Vagina (tissue), 2 donors: ENCODE measurements at regions not wholly inside any gene's neighbourhood (a gene's known extent, or its start where the extent isn't known, plus 50 kb on each side); places are given as distances from the start of the nearest gene placed in this dataset.

Experiments used
- DNase-seq, 2 donors: peaks; one replicate each; pipeline ENCODE4 v3.0.0-alpha.2; 2017; ENCODE audit errors: extremely low spot score in 2 of 2
- H3K27ac ChIP-seq: fragments of 200-600 bp; sonication (generic); one replicate; pipeline ENCODE4 v1.5.1; 2019
- H3K27me3 ChIP-seq: fragments of 200-600 bp; sonication (generic); one replicate; pipeline ENCODE4 v1.5.1; 2019
- H3K36me3 ChIP-seq, 2 donors: fragments of 200-600 bp; sonication (generic); one replicate each; pipeline ENCODE4 v1.5.1; 2017 to 2019
- H3K4me1 ChIP-seq: fragments of 200-600 bp; sonication (generic); one replicate; pipeline ENCODE4 v1.5.1; 2019
- H3K4me3 ChIP-seq, 2 donors: fragments of 200-600 bp; sonication (generic); 1 replicate in 1 of 2; 2 replicates in 1 of 2; pipeline ENCODE4 v1.5.1; 2016 to 2019
- H3K9me3 ChIP-seq: fragments of 200-600 bp; sonication (generic); one replicate; pipeline ENCODE4 v1.5.1; 2019
- CTCF ChIP-seq, 3 experiments: fragments of 450-650 bp in 2 of 3; fragments of 200-600 bp in 1 of 3; sonication (generic) in 1 of 3; IDR thresholded peaks; one replicate each; pipeline ENCODE4 v1.5.1; 2017 to 2019; ENCODE audit warnings: antibody characterized with exemption in 3 of 3, mild to moderate bottlenecking in 2 of 3, moderate library complexity in 2 of 3
- POLR2A ChIP-seq, 2 donors: fragments of 450-650 bp; IDR thresholded peaks; one replicate each; pipeline ENCODE4 v1.6.1; 2017; ENCODE audit warnings: antibody characterized with exemption in 2 of 2, mild to moderate bottlenecking in 2 of 2, moderate library complexity in 2 of 2
- POLR2AphosphoS5 ChIP-seq, 2 donors: sonication (generic); formaldehyde crosslinking; IDR thresholded peaks; one replicate each; pipeline ENCODE4 v1.9.0; 2017; ENCODE audit warnings: antibody characterized with exemption in 2 of 2, mild to moderate bottlenecking in 2 of 2, low read depth in 1 of 2; ENCODE audit not compliant: insufficient read depth in 1 of 2
- intact Hi-C: fragments of 100-400 bp; cut with DNase I; formaldehyde crosslinking; loops from one replicate; pipeline ENCODE4 v1.15.1; 2023

GRCh38 chr1:56418151-56418631 lies 161.2 kb downstream of the PLPP3 start:
- Histone ChIP-seq H3K36me3 (no peaks in the 10 kb centered on the region), H3K9me3 (no peaks in the 10 kb centered on the region), H3K4me1 (no peaks in the 10 kb centered on the region), H3K27ac (no peak overlapping the region), H3K27me3 (no peaks in the 10 kb centered on the region), H3K4me3 (no peak overlapping the region)
- TF ChIP-seq POLR2A (IDR thresholded peaks at IDR 0.05) (no peak), CTCF (IDR thresholded peaks at IDR 0.05) (no peak), POLR2AphosphoS5 (IDR thresholded peaks at IDR 0.05; ENCODE audit: insufficient read depth in 1 of 2, low read depth in 1 of 2) (no peak)
- no peak for DNase-seq
- intact Hi-C loops, result no loop called here

- no peak overlapping the region for H3K27ac ChIP-seq
- H3K4me1 ChIP-seq, result no peaks in the 10 kb centered on the region
- H3K9me3 ChIP-seq, result no peaks in the 10 kb centered on the region
- no peak overlapping the region for H3K4me3 ChIP-seq
- intact Hi-C loops, result no loop called here
- no peaks in the 10 kb centered on the region for H3K27me3 ChIP-seq
- DNase-seq, result no peak
- H3K36me3 ChIP-seq, result no peaks in the 10 kb centered on the region
- TF ChIP-seq POLR2AphosphoS5 (IDR thresholded peaks at IDR 0.05; ENCODE audit: insufficient read depth in 1 of 2, low read depth in 1 of 2), result no peak
- no peak for TF ChIP-seq CTCF (IDR thresholded peaks at IDR 0.05)
- TF ChIP-seq POLR2A (IDR thresholded peaks at IDR 0.05), result no peak
These were observed 161.7 kb downstream of the PLPP3 start for GRCh38 chr1:56417646-56418045.

- Histone ChIP-seq H3K27ac (no peak overlapping the region), H3K36me3 (no peaks in the 10 kb centered on the region), H3K4me1 (no peaks in the 10 kb centered on the region), H3K9me3 (no peaks in the 10 kb centered on the region), H3K27me3 (no peaks in the 10 kb centered on the region), H3K4me3 (no peak overlapping the region)
- intact Hi-C loops, result no loop called here
- no peak for DNase-seq
- TF ChIP-seq POLR2AphosphoS5 (IDR thresholded peaks at IDR 0.05; ENCODE audit: insufficient read depth in 1 of 2, low read depth in 1 of 2), result no peak
These were observed 162.9 kb downstream of the PLPP3 start for GRCh38 chr1:56416495-56416894.

- no peaks in the 10 kb centered on the region for H3K9me3 ChIP-seq
- no peak overlapping the region for H3K4me3 ChIP-seq
- DNase-seq, result no peak
- intact Hi-C loops, result no loop called here
- TF ChIP-seq POLR2AphosphoS5 (IDR thresholded peaks at IDR 0.05; ENCODE audit: insufficient read depth in 1 of 2, low read depth in 1 of 2), result no peak
- TF ChIP-seq POLR2A (IDR thresholded peaks at IDR 0.05), result no peak
- no peak for TF ChIP-seq CTCF (IDR thresholded peaks at IDR 0.05)
- no peaks in the 10 kb centered on the region for H3K4me1 ChIP-seq
- H3K27me3 ChIP-seq, result no peaks in the 10 kb centered on the region
- no peaks in the 10 kb centered on the region for H3K36me3 ChIP-seq
- no peak overlapping the region for H3K27ac ChIP-seq
These were observed 163.6 kb downstream of the PLPP3 start for GRCh38 chr1:56415720-56416119.

- Histone ChIP-seq H3K27me3 (no peaks in the 10 kb centered on the region), H3K4me3 (no peak overlapping the region), H3K4me1 (no peaks in the 10 kb centered on the region), H3K36me3 (no peaks in the 10 kb centered on the region), H3K27ac (no peak overlapping the region), H3K9me3 (no peaks in the 10 kb centered on the region)
- intact Hi-C loops, result no loop called here
- no peak for DNase-seq
- TF ChIP-seq CTCF (IDR thresholded peaks at IDR 0.05), result no peak
- no peak for TF ChIP-seq POLR2A (IDR thresholded peaks at IDR 0.05)
- no peak for TF ChIP-seq POLR2AphosphoS5 (IDR thresholded peaks at IDR 0.05; ENCODE audit: insufficient read depth in 1 of 2, low read depth in 1 of 2)
These were observed 164.1 kb downstream of the PLPP3 start for GRCh38 chr1:56415258-56415657.
